HCT116 (cell line): ENCODE measurements at regions not wholly inside any gene's neighbourhood (a gene's known extent, or its start where the extent isn't known, plus 50 kb on each side); places are given as distances from the start of the nearest gene placed in this dataset.

Experiments used
- CTCF ChIP-seq, 3 experiments: fragments of 200-600 bp in 1 of 3; sonication (generic) in 1 of 3; IDR thresholded peaks in 2 of 3; conservative IDR thresholded peaks in 1 of 3; 2 replicates each; pipeline ENCODE4 v1.5.1; 2012 to 2017; ENCODE audit warnings: low read depth in 2 of 3, low read length in 2 of 3, antibody characterized with exemption in 1 of 3, borderline replicate concordance in 1 of 3, control low read depth in 1 of 3, mild to moderate bottlenecking in 1 of 3, mixed read lengths in 1 of 3, mixed run types in 1 of 3, moderate library complexity in 1 of 3; ENCODE audit not compliant: insufficient read depth in 1 of 3
- EZH2 ChIP-seq: fragments of 200-600 bp; sonication (generic); IDR thresholded peaks from 2 replicates; pipeline ENCODE4 v1.6.1; 2017; ENCODE audit warnings: antibody characterized with exemption, mixed run types
- EZH2phosphoT487 ChIP-seq: fragments of 200-600 bp; IDR thresholded peaks from 2 replicates; pipeline ENCODE4 v1.6.1; 2018; ENCODE audit warnings: antibody characterized with exemption, borderline replicate concordance
- POLR2A ChIP-seq: IDR thresholded peaks from 2 replicates; pipeline ENCODE4 v1.7.0; 2011; ENCODE audit warnings: borderline replicate concordance; ENCODE audit not compliant: insufficient read depth, insufficient read length; ENCODE audit errors: extremely low read depth
- RAD21 ChIP-seq: IDR thresholded peaks from 2 replicates; pipeline ENCODE4 v1.6.1; 2012; ENCODE audit warnings: low read depth, mild to moderate bottlenecking
- ZBTB33 ChIP-seq: IDR thresholded peaks from 2 replicates; pipeline ENCODE4 v1.6.1; 2011; ENCODE audit warnings: mild to moderate bottlenecking, low read length, moderate library complexity; ENCODE audit not compliant: insufficient replicate concordance; ENCODE audit errors: extremely low read depth

DNA sequence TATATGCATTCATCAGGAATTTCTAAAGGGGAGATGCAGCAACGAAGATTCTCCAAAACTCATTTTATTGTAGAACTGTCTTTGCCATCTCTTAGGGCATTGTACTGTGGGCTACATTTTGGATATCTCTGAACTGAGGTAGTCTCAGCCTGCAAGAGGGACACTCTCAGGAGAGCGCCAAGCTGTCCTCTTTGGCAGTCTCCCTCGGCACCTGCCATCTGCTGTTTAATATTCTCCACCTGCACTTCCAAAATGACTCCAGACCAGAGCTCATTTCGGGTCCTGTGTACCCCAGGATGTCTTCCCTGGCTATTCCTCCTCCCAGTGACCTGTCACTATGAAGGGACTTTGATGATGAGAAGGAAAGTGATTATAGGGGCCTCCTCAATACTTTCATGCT, 356.3 kb upstream of the C1orf174 start:
- no peak for TF ChIP-seq CTCF (IDR thresholded peaks at IDR 0.05 in 2 of 3, conservative IDR thresholded peaks at IDR 0.05 in 1 of 3; ENCODE audit: borderline replicate concordance in 1 of 3, insufficient read depth in 1 of 3, low read depth in 2 of 3, low read length in 2 of 3)
- TF ChIP-seq RAD21, result no peak
- TF ChIP-seq POLR2A, result no peak
- TF ChIP-seq EZH2, result no peak
- TF ChIP-seq ZBTB33, result no peak
- TF ChIP-seq EZH2phosphoT487, result no peak
